ENCODE measurements at regions not wholly inside any gene's neighbourhood (a gene's known extent, or its start where the extent isn't known, plus 50 kb on each side); places are given as distances from the start of the nearest gene placed in this dataset.

DNA sequence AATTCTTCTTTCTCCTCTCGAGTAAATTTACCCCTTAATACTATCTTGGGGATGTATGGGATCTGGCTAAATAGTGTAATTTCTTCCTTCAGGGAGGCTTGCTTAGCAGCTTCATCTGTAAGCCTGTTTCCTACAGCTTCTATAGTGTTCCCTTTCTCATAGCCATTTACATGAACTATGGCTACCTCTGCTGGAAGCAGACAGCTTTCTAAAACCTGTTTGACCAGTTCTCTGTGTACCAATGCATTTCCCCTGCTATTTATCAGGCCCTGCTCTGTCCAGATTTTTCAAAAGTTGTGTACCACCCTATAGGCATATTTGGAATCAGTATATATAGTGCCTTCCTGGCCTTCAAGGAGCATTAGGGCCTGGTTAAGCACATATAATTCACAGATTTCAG, 113.6 kb upstream of the PCDH9 start:
- DNase-seq (ENCODE audit: low spot score), result no peak
- Histone ChIP-seq H3K4ac (ENCODE audit: low read length) (no peak overlapping the region), H3K18ac (ENCODE audit: low read length) (no peak overlapping the region), H3K14ac (ENCODE audit: low read length) (no peak overlapping the region), H2AFZ (ENCODE audit: low read length) (no peak overlapping the region), H4K91ac (ENCODE audit: low read depth, low read length, poor library complexity) (no peak overlapping the region), H3K23ac (ENCODE audit: low read depth, low read length, poor library complexity) (no peak overlapping the region), H3K27me3 (ENCODE audit: control insufficient read depth in 3 of 3, insufficient read depth in 3 of 3, low read depth in 1 of 3, low read length in 3 of 3) (peaks cover 0 to 24% (median 0%) of the 10 kb centered on the region in 3 experiments), H2BK15ac (ENCODE audit: low read length) (no peak overlapping the region), H3K9me3 (replicated peaks in 1 of 2; ENCODE audit: control insufficient read depth in 2 of 2, insufficient read depth in 1 of 2, low read depth in 1 of 2, low read length in 2 of 2) (peaks cover 0 to 3% of the 10 kb centered on the region in 2 donors), H3K9ac (ENCODE audit: low read depth, low read length, poor library complexity) (no peak overlapping the region), H2BK120ac (ENCODE audit: low read depth, low read length) (no peak overlapping the region), H2BK5ac (ENCODE audit: low read length) (no peak overlapping the region), H3K4me2 (ENCODE audit: insufficient read depth, low read length, poor library complexity, severe bottlenecking) (no peak overlapping the region), H2AK5ac (ENCODE audit: low read depth, low read length) (no peak overlapping the region), H4K8ac (ENCODE audit: low read depth, low read length) (no peak overlapping the region), H3K79me1 (ENCODE audit: low read depth, low read length) (no peaks in the 10 kb centered on the region), H3K36me3 (replicated peaks in 1 of 2; ENCODE audit: control insufficient read depth in 2 of 2, insufficient read depth in 2 of 2, low read length in 2 of 2) (no peaks in the 10 kb centered on the region), H2BK12ac (ENCODE audit: low read length) (no peak overlapping the region), H3K4me3 (ENCODE audit: low read length in 2 of 2) (no peak overlapping the region), H3K4me1 (ENCODE audit: control insufficient read depth in 2 of 2, insufficient read depth in 1 of 2, low read depth in 1 of 2, low read length in 2 of 2) (no peaks in the 10 kb centered on the region), H3K27ac (replicated peaks; ENCODE audit: low read length) (no peak overlapping the region)
- no CpG with 5 or more reads among the region's 1 CpG for WGBS, 2 donors (ENCODE audit: extremely low coverage in 2 of 2, insufficient read length in 2 of 2, insufficient replicate concordance in 1 of 2)

DNA sequence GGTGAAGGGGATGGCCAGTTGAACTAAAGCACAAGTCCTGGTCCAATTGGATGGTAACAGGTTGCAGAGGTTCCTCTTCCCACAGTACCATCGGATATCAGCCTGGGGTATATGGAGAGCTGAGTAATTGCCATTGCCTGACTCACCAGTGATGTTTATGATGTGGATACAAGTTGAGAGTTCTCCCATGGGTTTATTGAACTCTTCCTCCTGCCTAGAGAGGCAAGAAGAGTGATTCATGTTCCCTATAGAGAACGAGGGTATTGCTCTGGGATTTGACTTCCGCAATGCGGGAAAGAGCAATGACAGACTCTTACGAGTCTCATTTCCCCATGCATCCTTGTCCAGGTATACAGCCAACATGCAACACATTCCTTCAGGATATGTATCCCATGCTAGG, 111.3 kb upstream of the PCDH9 start:
- H3K4me3 ChIP-seq (ENCODE audit: low read length in 2 of 2), result no peak overlapping the region

DNA sequence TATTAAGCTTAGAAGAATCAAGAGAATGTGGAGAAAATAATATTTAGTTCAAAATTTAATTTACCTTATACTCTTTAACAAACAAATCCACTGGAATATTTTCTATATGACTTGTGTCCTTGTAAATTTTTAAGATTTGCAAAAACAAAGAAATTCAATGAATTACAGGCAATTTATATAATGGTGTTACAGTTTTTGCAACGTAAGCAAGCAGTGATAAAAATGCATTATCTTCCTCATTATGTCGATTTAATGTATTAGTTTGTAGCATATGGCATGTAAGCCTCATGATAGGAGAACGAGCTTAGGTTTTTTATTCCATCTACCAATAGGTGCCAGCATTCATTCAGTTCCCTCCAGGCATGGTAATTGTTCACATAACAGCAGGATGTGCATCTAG, 100.0 kb upstream of the PCDH9 start:
- no peak overlapping the region for H4K8ac ChIP-seq (ENCODE audit: low read depth, low read length)
- H2BK5ac ChIP-seq (ENCODE audit: low read length), result no peak overlapping the region
- no peak overlapping the region for H3K9ac ChIP-seq (ENCODE audit: low read depth, low read length, poor library complexity)
- H3K27me3 ChIP-seq (ENCODE audit: control insufficient read depth in 3 of 3, insufficient read depth in 3 of 3, low read depth in 1 of 3, low read length in 3 of 3), result no peaks in the 10 kb centered on the region
- H2BK120ac ChIP-seq (ENCODE audit: low read depth, low read length), result no peak overlapping the region
- H2AFZ ChIP-seq (ENCODE audit: low read length), result no peak overlapping the region
- no peak overlapping the region for H4K91ac ChIP-seq (ENCODE audit: low read depth, low read length, poor library complexity)
- no peak overlapping the region for H3K14ac ChIP-seq (ENCODE audit: low read length)
- H2AK5ac ChIP-seq (ENCODE audit: low read depth, low read length), result no peak overlapping the region
- H3K79me1 ChIP-seq (ENCODE audit: low read depth, low read length), result no peaks in the 10 kb centered on the region
- no peaks in the 10 kb centered on the region for H3K36me3 ChIP-seq (replicated peaks in 1 of 2; ENCODE audit: control insufficient read depth in 2 of 2, insufficient read depth in 2 of 2, low read length in 2 of 2)
- no peaks in the 10 kb centered on the region for H3K9me3 ChIP-seq (replicated peaks in 1 of 2; ENCODE audit: control insufficient read depth in 2 of 2, insufficient read depth in 1 of 2, low read depth in 1 of 2, low read length in 2 of 2)
- H3K18ac ChIP-seq (ENCODE audit: low read length), result no peak overlapping the region
- no peak overlapping the region for H2BK12ac ChIP-seq (ENCODE audit: low read length)
- WGBS, 2 donors (ENCODE audit: extremely low coverage in 2 of 2, insufficient read length in 2 of 2, insufficient replicate concordance in 1 of 2), result no CpG with 5 or more reads among the region's 3 CpGs
- no peak overlapping the region for H3K23ac ChIP-seq (ENCODE audit: low read depth, low read length, poor library complexity)
- H3K4me1 ChIP-seq (ENCODE audit: control insufficient read depth in 2 of 2, insufficient read depth in 1 of 2, low read depth in 1 of 2, low read length in 2 of 2), result no peaks in the 10 kb centered on the region
- no peak overlapping the region for H3K4ac ChIP-seq (ENCODE audit: low read length)
- no peak overlapping the region for H3K4me3 ChIP-seq (ENCODE audit: low read length in 2 of 2)
- no peak overlapping the region for H3K4me2 ChIP-seq (ENCODE audit: insufficient read depth, low read length, poor library complexity, severe bottlenecking)
- H2BK15ac ChIP-seq (ENCODE audit: low read length), result no peak overlapping the region
- no peak overlapping the region for H3K27ac ChIP-seq (replicated peaks; ENCODE audit: low read length)
- DNase-seq (ENCODE audit: low spot score), result no peak

More for the DNA sequence above, 111.3 kb upstream of the PCDH9 start:
- H3K9ac ChIP-seq (ENCODE audit: low read depth, low read length, poor library complexity), result no peak overlapping the region
- H3K18ac ChIP-seq (ENCODE audit: low read length), result no peak overlapping the region
- H2AK5ac ChIP-seq (ENCODE audit: low read depth, low read length), result no peak overlapping the region
- no peaks in the 10 kb centered on the region for H3K36me3 ChIP-seq (replicated peaks in 1 of 2; ENCODE audit: control insufficient read depth in 2 of 2, insufficient read depth in 2 of 2, low read length in 2 of 2)
- no peak overlapping the region for H3K4me2 ChIP-seq (ENCODE audit: insufficient read depth, low read length, poor library complexity, severe bottlenecking)
- no peak overlapping the region for H3K27ac ChIP-seq (replicated peaks; ENCODE audit: low read length)
- no peak overlapping the region for H2BK5ac ChIP-seq (ENCODE audit: low read length)
- peaks cover 0 to 20% (median 0%) of the 10 kb centered on the region in 3 experiments for H3K27me3 ChIP-seq (ENCODE audit: control insufficient read depth in 3 of 3, insufficient read depth in 3 of 3, low read depth in 1 of 3, low read length in 3 of 3)
- no CpG with 5 or more reads among the region's 5 CpGs for WGBS, 2 donors (ENCODE audit: extremely low coverage in 2 of 2, insufficient read length in 2 of 2, insufficient replicate concordance in 1 of 2)
- no peak overlapping the region for H2BK12ac ChIP-seq (ENCODE audit: low read length)
- H2AFZ ChIP-seq (ENCODE audit: low read length), result no peak overlapping the region
- no peak overlapping the region for H4K8ac ChIP-seq (ENCODE audit: low read depth, low read length)
- no peak overlapping the region for H3K4ac ChIP-seq (ENCODE audit: low read length)
- H3K79me1 ChIP-seq (ENCODE audit: low read depth, low read length), result no peaks in the 10 kb centered on the region
- DNase-seq (ENCODE audit: low spot score), result no peak
- no peaks in the 10 kb centered on the region for H3K4me1 ChIP-seq (ENCODE audit: control insufficient read depth in 2 of 2, insufficient read depth in 1 of 2, low read depth in 1 of 2, low read length in 2 of 2)
- H4K91ac ChIP-seq (ENCODE audit: low read depth, low read length, poor library complexity), result no peak overlapping the region
- no peak overlapping the region for H2BK15ac ChIP-seq (ENCODE audit: low read length)
- H3K23ac ChIP-seq (ENCODE audit: low read depth, low read length, poor library complexity), result no peak overlapping the region
- H3K14ac ChIP-seq (ENCODE audit: low read length), result no peak overlapping the region
- H3K9me3 ChIP-seq (replicated peaks in 1 of 2; ENCODE audit: control insufficient read depth in 2 of 2, insufficient read depth in 1 of 2, low read depth in 1 of 2, low read length in 2 of 2), result no peaks in the 10 kb centered on the region
- no peak overlapping the region for H2BK120ac ChIP-seq (ENCODE audit: low read depth, low read length)

DNA sequence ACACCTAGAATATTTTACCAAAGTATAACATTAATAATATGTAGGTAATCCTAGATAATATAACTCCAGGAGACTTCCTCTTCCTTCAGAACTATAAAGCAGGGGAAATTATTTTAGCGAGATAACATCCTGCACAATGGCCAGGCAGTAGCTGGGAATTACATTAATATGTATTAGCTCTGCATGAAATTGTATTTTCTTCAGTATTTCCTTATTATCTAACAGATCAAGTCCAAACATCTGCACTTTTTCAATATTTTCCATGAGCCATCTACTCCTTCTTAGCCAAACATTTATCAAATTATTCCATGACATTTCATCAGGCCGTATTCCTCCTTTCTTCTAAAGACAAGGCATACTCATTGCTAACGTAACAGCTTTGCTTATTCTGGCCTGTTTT, 98.8 kb upstream of the PCDH9 start:
- H3K4me3 ChIP-seq (ENCODE audit: low read length in 2 of 2), result no peak overlapping the region
- H2BK5ac ChIP-seq (ENCODE audit: low read length), result no peak overlapping the region
- H3K23ac ChIP-seq (ENCODE audit: low read depth, low read length, poor library complexity), result no peak overlapping the region
- H3K4me1 ChIP-seq (ENCODE audit: control insufficient read depth in 2 of 2, insufficient read depth in 1 of 2, low read depth in 1 of 2, low read length in 2 of 2), result no peaks in the 10 kb centered on the region
- H3K9me3 ChIP-seq (replicated peaks in 1 of 2; ENCODE audit: control insufficient read depth in 2 of 2, insufficient read depth in 1 of 2, low read depth in 1 of 2, low read length in 2 of 2), result no peaks in the 10 kb centered on the region
- no peak overlapping the region for H3K27ac ChIP-seq (replicated peaks; ENCODE audit: low read length)
- no peaks in the 10 kb centered on the region for H3K36me3 ChIP-seq (replicated peaks in 1 of 2; ENCODE audit: control insufficient read depth in 2 of 2, insufficient read depth in 2 of 2, low read length in 2 of 2)
- no peak overlapping the region for H3K4ac ChIP-seq (ENCODE audit: low read length)
- H2BK120ac ChIP-seq (ENCODE audit: low read depth, low read length), result no peak overlapping the region
- no peak overlapping the region for H2AFZ ChIP-seq (ENCODE audit: low read length)
- no peak overlapping the region for H3K14ac ChIP-seq (ENCODE audit: low read length)
- H3K18ac ChIP-seq (ENCODE audit: low read length), result no peak overlapping the region
- WGBS, 2 donors (ENCODE audit: extremely low coverage in 2 of 2, insufficient read length in 2 of 2, insufficient replicate concordance in 1 of 2), result no CpG with 5 or more reads among the region's 3 CpGs
- H4K8ac ChIP-seq (ENCODE audit: low read depth, low read length), result no peak overlapping the region
- H3K4me2 ChIP-seq (ENCODE audit: insufficient read depth, low read length, poor library complexity, severe bottlenecking), result no peak overlapping the region
- no peaks in the 10 kb centered on the region for H3K27me3 ChIP-seq (ENCODE audit: control insufficient read depth in 3 of 3, insufficient read depth in 3 of 3, low read depth in 1 of 3, low read length in 3 of 3)
- H3K9ac ChIP-seq (ENCODE audit: low read depth, low read length, poor library complexity), result no peak overlapping the region
- no peak overlapping the region for H2BK15ac ChIP-seq (ENCODE audit: low read length)
- no peak overlapping the region for H4K91ac ChIP-seq (ENCODE audit: low read depth, low read length, poor library complexity)
- no peaks in the 10 kb centered on the region for H3K79me1 ChIP-seq (ENCODE audit: low read depth, low read length)
- no peak overlapping the region for H2BK12ac ChIP-seq (ENCODE audit: low read length)
- no peak for DNase-seq (ENCODE audit: low spot score)
- H2AK5ac ChIP-seq (ENCODE audit: low read depth, low read length), result no peak overlapping the region
